ENCODE measurements at regions not wholly inside any gene's neighbourhood (a gene's known extent, or its start where the extent isn't known, plus 50 kb on each side); places are given as distances from the start of the nearest gene placed in this dataset.
"Not testable (repeated sequence)": the region's sequence is repeated elsewhere in the genome, so short reads cannot be mapped to it uniquely, and the experiment has no call there.

DNA sequence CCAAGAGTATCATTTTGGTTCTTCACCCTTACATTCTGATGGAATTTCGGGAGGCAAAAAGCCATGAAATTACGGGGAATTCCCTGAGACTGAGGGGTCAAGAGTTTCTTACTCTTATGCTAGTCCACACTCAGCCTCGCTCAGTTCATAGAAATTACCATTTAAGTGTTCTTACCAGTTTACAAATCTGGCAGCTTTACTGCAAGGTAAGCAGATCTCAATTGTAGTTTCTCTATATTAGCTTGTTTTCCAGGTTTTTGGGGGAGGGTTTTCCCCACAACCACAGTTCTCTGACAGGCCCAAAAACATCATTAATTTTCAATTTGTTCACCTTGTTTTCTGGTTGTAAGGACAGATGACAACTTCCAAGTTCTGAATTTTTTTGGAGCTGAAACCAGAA lies 1028.4 kb downstream of the FAM181B start:
- no peak for FAIRE-seq

DNA sequence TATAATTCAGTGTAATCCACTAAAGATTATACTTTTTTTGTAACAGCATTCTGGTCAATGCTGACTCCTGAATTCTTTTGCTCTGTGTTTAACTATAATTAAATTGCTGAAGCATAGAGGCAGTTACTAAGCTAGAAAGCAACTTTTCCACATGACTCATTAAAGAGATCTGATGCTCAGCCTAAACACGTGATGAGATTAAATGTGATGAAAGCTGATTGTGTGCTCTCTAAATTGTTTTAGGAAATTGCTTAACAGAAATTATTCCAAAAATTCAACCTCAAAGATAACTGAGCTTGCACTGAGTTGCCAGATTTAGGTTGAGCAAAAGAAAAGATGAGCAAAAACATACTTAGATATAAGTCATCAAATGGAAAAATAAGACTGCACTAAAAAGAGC lies 1033.6 kb downstream of the FAM181B start:
- no peak for FAIRE-seq

DNA sequence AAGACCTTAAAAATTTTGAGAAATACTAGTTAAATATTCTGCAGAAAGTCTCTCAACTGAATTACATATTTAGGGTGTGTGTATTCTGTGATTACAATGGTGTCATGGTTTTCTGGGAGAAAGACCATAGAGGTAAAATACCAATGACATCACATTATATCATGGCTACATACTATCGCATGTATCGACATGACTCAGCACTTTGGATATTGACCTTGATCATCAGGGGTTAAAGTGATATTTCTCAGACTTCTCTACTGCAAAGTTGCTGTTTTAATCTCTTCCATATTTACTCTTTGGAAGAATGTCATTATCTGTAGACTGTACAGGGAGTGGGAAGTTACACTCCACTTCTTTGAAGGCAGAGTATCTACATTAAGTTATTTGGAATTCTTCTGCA lies 1046.6 kb downstream of the FAM181B start:
- no peak for FAIRE-seq

DNA sequence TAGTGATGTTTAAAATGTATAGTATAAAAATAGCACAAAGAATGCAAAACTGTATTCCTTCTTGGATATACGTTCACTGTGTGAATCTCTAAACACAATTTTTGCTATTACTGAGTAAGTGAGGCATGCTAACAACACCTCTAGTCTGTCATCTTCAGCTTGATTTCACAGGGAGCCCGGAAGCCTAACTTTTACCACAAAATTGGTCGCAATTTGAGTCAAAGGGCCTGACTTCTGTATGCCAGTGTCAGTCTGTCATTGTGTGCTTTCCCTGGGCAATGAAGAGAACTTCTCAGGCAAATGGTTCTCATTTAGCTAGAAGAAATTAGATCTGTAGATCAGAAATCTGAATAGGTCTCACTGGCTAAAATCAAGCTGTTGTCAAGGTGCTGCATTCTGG lies 1059.5 kb downstream of the FAM181B start:
- no peak for FAIRE-seq

DNA sequence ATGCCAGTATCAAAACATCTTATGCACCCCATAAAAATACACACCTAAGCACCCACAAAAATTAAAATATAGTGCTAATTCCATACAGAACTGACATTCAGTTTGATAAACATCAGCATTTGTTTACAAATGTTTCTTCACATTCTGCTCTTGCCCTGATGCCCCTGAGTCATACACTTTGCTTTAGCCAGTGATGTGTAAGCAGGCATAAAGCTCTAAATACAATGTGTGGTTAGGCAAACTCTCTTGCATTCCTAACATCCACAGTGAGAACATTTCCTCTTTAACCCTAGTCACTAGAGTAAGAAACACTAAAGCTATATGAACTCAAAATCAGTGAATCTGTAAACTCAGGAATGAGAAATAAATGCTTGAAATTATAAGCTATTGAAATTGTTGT lies 1060.7 kb downstream of the FAM181B start:
- FAIRE-seq, result no peak

DNA sequence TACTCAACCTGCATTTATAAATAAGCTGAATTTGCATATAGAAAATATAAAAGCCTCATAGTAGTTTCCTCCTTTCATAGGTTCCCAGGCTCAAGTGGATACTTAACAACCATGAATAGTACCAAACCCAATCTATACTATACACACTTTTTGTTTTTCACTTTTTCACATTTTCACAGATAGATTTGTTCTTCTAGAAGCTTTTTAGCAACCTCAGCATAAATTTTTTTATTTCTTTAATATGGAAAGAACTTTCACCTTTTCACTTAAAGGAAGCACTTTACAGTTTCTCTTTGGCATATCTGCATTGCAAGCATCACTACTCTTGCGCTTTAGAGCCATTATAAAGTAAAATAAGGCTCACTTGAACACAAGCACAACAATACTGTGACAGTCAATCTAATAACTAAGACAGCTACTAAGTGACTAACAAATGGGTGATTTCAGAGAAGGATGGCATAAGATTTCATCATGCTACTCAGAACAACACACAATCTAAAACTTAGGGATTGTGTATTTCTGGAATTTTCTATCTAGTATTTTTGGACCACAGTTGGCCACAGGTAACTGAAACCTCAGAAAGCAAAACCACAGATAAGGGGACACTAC lies 1063.6 kb downstream of the FAM181B start:
- no peak for FAIRE-seq

DNA sequence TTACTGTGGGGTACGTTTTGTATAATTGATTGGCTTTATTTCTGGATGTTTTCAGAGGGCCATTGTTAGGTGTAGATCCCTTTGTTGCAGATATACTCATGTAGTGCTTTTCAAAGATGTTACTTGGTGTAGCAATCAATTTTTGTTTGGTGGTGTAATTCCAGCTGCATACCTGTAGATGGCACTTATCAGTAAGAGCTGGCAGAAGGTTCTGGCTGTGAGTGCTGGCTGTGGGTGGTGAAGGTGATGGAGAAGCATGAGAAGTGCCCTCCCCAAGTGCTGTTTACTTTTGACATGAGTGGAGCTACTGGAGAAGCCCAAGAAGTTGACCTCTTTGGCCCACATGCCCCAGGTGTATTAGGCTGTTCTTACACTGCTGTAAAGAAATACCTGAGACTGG lies 1074.9 kb downstream of the FAM181B start:
- no peak for FAIRE-seq

DNA sequence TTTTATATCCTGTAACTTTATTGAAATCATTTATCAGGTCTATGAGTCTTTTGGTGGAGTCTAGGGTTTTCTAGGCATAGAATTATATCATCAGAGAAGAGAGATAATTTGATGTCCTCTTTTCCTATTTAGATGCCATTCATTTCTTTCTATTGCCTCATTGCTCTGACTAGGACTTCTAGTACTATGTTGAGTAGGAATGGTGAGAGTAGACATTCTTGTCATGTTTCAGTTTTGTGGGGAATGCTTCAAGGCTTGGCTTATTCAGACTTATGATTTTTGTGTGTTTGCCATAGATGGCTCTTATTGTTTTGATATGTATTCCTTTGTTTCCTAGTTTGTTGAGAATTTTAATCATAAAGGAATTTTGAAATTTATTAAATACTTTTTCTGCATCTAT lies 1078.3 kb downstream of the FAM181B start:
- FAIRE-seq, result no peak

DNA sequence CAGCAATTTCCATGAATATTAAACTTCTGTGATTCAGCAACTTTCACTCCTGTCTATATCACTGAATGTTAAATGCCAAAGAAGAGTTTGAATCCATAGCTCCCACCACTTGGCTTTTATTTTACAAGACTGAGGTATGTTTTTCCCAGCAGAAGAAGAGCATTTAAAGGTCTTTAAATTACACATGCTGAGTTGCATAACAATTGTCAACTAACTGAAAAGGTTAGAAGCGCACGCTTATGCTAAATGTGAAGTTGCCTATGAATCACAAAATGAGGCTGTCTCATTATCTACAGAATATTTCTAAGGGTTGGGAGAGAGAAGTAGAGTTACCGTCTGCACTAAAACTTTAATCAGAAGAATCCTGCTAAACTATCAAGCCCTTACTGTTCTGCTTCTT lies 1086.3 kb downstream of the FAM181B start:
- no peak for FAIRE-seq

DNA sequence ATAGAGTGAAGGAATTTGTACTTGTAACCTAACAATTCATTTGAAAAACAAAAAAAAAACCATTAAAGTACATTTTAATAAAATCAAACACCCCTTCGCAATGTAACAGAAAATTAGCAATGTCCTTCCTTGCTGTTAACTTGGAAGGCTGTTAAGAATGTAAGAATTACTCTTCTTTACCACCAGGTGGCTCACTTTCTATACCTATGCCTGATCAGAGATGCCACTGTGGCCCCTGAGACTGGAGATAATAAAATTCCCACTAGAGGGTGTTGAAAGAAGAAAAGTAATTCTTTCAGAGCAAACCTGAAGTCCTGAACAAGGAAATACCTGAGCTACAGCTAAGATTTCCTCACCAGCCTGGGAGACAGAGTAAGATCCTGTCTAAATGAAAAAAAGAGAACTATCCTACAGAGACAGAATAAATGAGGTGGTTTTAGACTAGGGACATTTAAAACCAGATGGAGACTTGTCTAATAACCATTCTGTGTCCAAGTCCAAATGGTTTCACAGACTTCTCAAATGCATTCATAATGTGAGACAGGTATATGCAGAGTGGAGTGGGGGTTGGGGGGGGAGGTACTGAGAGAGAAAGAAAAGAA lies 1089.3 kb downstream of the FAM181B start:
- FAIRE-seq, result peak; percentile 32

DNA sequence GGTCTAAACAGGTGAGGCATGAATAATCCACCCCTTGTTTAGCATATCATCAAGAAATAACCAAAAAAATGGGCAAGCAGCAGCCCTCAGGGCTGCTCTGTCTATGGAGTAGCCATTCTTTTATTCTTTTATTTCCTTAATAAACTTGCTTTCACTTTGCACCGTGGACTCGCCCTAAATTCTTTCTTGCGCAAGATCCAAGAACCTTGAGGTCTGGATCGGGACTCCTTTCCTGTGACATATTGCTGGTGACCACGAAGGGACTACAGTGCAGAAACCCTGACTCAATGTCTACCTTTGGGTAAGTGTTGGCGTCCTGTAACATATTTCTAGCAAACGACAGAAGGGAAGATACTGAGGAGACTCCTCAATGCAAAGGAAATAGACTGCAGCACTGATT lies 1099.2 kb downstream of the FAM181B start:
- FAIRE-seq, result no peak

DNA sequence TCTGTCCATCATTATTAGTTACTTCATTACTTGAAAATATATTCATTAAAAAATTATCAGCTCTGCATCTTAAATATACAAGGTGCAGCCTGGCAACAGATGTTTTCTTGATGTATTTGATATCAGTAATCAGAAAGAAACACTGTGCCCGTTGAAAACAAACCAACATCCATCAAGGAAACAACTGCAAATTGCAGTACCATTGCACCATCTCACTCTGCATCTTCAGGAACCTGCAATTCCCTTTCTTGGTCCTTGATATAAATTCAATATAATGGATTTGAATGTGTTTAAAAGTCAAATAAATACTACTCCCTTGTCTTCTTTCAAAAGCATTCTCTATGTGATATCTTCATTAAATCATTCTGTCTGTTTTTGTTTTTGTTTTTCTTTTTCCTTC lies 1131.2 kb downstream of the FAM181B start:
- FAIRE-seq, result no peak

DNA sequence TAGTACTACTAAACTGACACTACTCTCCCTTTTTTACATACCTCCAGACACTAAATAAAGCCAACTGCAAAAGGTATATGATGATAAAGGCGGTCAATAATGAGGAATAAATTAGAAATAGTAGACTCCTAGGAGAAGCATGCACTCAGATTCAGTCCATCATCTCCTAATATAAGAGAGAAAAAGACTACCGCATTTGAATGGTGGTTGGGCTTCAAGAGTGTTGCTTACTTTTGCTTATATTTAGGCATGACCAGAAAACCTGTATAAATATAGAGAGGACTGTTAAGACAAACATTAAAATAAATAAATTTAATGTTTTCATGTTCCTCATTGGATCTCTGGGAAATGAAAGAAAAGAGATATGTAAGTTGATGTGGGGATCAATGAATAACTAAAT lies 1137.0 kb downstream of the FAM181B start:
- FAIRE-seq, result no peak

DNA sequence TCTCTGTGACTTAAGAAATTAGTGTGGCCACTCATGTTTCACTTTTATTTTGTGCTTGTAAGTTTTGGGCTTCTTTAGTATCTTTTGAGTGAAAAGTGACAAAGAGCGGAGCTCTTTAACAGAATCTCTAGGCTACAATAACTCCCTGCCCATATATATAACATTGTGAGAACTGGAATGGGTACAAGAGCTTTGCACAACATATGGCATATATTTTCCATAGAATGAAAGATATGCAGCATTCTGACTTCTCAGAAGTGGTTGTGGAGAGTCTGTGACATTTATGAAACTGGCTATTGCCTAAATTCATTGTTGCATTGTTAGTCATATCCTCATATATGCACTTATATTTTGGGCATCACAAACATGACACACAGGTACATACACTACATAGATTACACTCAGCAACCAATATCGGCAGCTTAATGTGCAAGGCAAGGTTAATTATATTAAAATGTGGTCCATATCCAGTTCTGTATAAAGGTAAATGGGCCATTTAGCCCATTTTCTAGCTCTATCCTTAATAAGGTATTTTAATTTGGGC lies 1148.2 kb downstream of the FAM181B start:
- FAIRE-seq, result no peak

DNA sequence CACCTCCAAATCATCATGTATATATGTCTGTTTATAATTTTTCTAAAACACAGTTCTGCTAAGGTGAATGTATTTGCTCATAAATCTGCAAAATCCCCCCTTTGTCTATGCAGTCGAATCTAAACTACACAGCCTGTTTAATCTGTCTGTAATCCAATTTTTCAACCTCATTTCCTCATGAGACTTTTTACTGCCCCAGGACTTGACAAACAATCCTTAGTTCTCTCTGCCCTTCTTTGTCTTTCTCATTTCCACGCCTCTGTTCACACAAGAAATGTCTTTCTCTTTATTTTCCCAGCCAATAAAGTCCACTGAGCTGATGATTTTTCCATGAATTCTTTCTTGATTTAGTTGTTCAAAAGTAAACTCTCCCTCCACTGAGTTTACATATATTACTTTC lies 1154.3 kb downstream of the FAM181B start:
- FAIRE-seq, result no peak

DNA sequence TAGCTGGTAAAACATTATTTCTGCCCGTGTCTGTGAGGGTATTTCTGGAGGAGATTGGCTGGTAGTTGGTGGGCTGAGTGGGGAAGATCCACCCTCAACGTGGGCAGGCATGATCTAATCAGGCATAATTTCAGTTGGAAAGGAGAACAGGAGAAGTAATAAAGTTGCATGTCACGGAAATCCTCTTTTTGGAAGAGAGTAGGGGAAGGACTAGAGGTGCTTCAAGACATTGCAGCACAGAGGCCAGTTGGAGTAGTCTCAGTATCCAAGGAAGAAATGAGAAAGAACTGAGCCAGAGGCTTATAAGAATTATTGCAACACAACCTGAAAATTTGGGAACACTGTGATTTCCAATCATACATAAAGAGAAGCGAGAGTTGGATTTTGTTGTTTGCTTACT lies 1155.1 kb downstream of the FAM181B start:
- FAIRE-seq, result no peak

DNA sequence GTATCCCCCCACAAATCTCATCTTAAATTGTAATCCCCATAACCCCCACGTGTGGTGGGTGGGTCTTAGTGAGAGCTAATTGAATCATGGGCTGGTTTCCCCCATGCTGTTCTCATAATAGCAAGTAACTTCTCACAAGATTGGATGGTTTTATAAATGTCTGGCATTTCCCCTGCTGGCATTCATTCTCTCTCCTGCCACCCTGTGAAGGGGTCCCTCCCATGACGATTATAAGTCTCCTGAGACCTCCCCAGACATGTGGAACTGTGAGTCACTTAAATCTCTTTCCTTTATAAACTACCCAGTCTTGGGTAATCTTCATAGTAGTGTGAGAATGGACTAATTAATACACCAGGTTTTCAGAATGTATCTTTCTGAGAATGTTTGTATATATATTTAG lies 1159.4 kb downstream of the FAM181B start:
- no peak for FAIRE-seq

DNA sequence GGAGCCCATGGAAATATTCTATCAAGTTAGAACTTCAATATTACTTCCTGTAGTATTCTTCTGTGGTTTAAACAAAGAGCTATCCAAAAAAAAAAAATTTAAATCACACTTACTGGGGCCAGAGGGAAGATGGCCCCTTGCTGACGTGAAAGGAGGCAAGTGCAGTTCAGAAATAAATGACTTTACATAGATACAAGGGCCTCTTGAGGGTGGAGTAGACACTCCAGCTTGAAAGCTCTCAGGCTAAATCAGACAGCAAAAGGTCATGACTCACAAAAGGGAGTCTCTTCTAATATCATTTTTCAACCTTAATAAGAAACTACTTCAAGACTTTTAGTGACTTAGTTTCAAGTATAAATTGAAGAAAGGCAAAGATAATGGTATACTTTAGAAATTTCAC lies 1160.3 kb downstream of the FAM181B start:
- FAIRE-seq, result no peak

DNA sequence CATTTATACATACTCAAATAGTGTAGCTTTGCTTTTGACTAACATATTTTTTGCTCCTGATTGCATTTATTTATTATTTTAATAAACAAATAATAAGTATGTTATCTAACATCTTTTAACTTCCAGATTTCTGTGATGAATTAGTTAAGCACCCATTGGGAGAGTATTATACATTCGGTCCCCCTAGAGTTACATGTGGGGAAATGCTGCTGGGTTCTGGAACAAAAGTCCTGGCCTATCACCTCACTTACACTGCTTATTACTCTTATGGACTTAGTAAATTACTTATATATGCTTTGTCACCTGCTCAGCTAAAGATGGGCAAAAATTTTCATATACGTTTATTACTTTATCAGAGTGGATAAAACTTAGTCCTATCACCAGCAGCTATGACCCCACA lies 1163.0 kb downstream of the FAM181B start:
- FAIRE-seq, result no peak

DNA sequence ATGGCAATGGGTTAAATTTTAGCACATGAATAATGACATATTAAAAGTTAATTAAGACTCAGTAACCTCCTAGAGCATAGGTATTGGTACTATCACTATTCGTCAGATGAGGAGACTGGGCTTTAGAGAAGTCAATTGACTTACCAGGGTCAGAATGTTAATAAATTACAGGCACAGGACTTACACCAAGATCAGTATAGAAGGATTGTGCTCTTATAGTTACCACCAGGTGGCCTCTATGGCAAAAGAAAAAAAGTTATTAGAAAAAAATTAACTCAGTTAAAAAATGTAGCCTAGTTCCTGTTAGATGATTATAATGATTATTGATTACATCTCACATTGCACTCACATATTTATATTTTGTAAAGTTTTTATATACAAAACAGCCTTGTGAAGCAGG lies 1163.7 kb downstream of the FAM181B start:
- no peak for FAIRE-seq

DNA sequence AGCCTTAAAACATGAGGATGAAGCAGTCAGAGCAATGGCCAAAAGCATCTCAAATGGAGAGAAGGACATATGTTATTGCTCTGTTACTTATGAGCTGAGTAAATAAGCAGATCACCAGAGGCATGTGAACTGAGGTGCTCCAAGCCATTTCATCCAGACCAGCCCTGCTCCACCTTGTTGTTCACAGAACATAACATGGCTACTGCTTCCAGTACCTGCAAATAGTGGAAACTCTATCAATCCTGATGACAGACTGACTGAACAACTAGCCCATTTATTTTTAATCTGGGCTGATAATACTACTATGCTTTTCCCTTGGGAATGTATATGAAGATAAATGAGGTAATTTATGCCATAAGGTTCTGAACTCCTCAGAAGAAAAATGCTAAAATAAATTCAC lies 1164.7 kb downstream of the FAM181B start:
- no peak for FAIRE-seq

DNA sequence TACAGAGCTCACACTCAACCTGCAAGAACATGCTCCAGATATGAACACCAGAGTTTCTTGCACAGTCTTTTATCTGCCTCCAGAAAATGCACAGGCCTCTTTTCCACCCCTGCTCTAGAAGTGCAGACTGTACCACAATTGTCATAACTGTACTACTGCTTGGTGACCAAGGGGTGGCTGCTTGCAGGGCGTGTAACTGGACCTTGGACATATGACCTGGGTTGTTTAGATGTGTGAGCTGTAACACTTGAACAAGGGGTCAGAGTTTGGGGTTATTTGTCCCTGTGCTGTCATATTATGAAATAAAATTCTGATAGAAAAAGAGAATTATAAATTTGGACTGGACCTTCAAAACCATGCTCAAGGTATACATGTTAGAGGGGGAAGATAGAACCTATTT lies 1185.5 kb downstream of the FAM181B start:
- FAIRE-seq, result no peak

DNA sequence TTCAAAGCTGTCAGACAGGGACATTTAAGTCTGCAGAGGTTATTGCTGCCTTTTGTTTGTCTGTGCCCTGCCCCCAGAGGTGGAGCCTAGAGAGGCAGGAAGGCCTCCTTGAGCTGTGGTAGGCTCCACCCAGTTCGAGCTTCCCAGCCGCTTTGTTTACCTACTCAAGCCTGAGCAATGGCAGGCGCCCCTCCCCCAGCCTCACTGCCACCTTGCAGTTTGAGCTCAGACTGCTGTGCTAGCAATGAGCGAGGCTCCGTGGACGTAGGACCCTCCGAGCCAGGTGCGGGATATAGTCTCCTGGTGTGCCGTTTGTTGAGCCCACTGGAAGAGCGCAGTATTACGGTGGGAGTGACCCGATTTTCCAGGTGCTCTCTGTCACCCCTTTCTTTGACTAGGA lies 1193.9 kb downstream of the FAM181B start:
- FAIRE-seq, result not testable (repeated sequence)

DNA sequence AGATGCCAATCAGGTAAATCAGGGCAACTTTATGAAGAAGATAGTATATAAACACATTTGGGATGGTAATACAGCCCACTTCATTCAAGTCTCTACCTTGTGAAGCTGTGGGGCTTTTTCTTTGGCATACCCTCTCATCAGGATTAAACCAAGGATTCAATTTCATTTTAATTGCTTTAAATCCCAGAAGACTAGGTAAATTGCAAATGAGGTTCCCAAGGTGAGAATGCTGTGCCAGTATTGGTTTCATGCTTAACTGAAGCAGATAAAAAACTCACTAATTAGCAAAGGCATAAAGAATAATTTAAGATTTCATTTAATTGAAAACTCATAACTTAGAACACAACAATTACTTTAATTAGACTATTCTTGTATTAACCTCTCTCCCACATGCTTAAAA lies 1218.1 kb downstream of the FAM181B start:
- FAIRE-seq, result no peak

DNA sequence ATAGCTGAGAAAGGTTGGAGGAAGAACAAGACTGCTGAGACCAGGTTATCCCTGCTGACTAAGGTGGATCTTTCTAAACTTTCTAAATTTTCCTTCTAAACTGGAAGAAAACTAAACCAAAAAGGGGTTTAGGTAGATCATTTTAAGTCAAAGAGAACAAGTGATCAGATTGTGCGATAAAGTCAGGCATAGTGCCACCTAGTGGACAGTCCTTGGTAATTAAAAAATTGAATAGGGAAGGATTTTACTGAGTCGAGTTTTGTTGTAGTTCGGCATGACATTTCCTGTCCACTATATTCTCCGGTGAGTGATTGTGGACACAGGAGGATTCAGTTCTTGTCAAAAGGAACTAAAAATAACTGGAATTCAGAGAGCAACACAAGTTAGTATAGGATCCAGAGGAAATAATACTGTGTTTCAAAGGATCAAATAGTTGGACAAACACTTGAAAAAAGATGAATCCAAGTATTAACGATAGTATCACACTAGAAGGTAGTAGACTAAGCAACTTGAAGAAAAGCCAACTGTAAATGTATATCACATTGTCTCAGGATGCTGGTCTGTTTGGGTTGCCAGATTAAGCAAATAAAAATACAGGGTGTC lies 1236.4 kb downstream of the FAM181B start:
- FAIRE-seq, result peak; percentile 7

All from TTC549 (cell line).